Esophagus squamous epithelium (tissue), 5 donors: ENCODE measurements at regions not wholly inside any gene's neighbourhood (a gene's known extent, or its start where the extent isn't known, plus 50 kb on each side); places are given as distances from the start of the nearest gene placed in this dataset.

Experiments used
- DNase-seq: peaks from one replicate; lab custom pipeline; 2025; lab: John Stamatoyannopoulos, UW
- H3K27ac ChIP-seq, 4 donors: fragments of 200-600 bp; sonication (generic); one replicate each; pipeline ENCODE4 v1.5.1; 2016 to 2019; ENCODE audit warnings: mild to moderate bottlenecking in 1 of 4
- H3K27me3 ChIP-seq, 4 donors: fragments of 200-600 bp; sonication (generic); 1 replicate in 3 of 4; 2 replicates in 1 of 4; pipeline versions ENCODE4 v1.5.1 to v1.6.0; 2017 to 2021; ENCODE audit warnings: antibody characterized with exemption in 1 of 4
- H3K36me3 ChIP-seq, 3 donors: fragments of 200-600 bp; sonication (generic); one replicate each; pipeline ENCODE4 v1.5.1; 2016 to 2019
- H3K4me1 ChIP-seq, 3 donors: fragments of 200-600 bp; sonication (generic); one replicate each; pipeline ENCODE4 v1.5.1; 2017 to 2019
- H3K4me3 ChIP-seq, 4 donors: fragments of 200-600 bp; sonication (generic); 1 replicate in 3 of 4; 2 replicates in 1 of 4; pipeline ENCODE4 v1.5.1; 2016 to 2019; ENCODE audit warnings: mild to moderate bottlenecking in 2 of 4, moderate library complexity in 1 of 4
- H3K9me3 ChIP-seq, 3 donors: fragments of 200-600 bp; sonication (generic); one replicate each; pipeline ENCODE4 v1.5.1; 2016 to 2019
- CTCF ChIP-seq, 6 experiments: fragments of 450-650 bp in 4 of 6; fragments of 200-600 bp in 2 of 6; sonication (generic) in 2 of 6; IDR thresholded peaks; one replicate each; pipeline ENCODE4 v1.5.1; 2016 to 2019; ENCODE audit warnings: antibody characterized with exemption in 6 of 6, mild to moderate bottlenecking in 4 of 6, moderate library complexity in 4 of 6
- POLR2A ChIP-seq, 4 donors: fragments of 450-650 bp; IDR thresholded peaks; one replicate each; pipeline ENCODE4 v1.6.1; 2017; ENCODE audit warnings: antibody characterized with exemption in 4 of 4, mild to moderate bottlenecking in 4 of 4, moderate library complexity in 3 of 4
- WGBS, 2 donors: methylation state at CpG; one replicate each; pipeline ENCODE4 v1.1.5; 2018; 5-methylcytosine and 5-hydroxymethylcytosine counted together
- intact Hi-C: fragments of 100-400 bp; cut with DNase I; formaldehyde crosslinking; loops from one replicate; pipeline ENCODE4 v1.15.0; 2022
- donor health status: DM: yes; HTN: yes; CAD: no.

DNA sequence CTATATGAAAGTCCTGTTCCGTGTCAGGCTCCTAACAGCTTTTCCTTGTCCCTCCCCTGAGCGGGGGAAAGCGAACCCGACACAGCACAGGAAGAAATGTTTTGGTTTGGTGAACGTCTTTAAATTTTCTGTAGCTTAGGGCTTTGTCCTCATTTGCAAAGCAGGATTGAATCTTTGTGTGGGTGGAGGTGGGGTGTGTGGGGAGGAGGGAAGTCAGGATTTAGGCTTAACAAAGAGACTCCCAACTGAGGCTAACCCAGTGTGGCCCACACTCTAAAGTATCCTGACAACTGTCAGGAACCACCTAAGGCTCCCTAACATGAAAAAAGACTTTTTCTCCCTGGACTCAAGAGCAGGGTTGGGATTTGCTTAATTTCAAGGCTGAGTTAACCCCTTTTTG is 376.2 kb upstream of the C1orf174 start:
- Histone ChIP-seq H3K4me1 (no peaks in the 10 kb centered on the region), H3K4me3 (no peak overlapping the region), H3K27me3 (peaks cover 0 to 34% (median 0%) of the 10 kb centered on the region in 4 donors), H3K27ac (no peak overlapping the region), H3K9me3 (peaks cover 0 to 20% (median 4%) of the 10 kb centered on the region in 3 donors), H3K36me3 (no peaks in the 10 kb centered on the region)
- DNase-seq = no peak
- WGBS, 2 donors = 21 to 24% methylated on average over 5 of the region's 5 CpGs
- intact Hi-C loops = no loop called here
- TF ChIP-seq POLR2A (IDR thresholded peaks at IDR 0.05) (no peak), CTCF (IDR thresholded peaks at IDR 0.05) (no peak)

DNA sequence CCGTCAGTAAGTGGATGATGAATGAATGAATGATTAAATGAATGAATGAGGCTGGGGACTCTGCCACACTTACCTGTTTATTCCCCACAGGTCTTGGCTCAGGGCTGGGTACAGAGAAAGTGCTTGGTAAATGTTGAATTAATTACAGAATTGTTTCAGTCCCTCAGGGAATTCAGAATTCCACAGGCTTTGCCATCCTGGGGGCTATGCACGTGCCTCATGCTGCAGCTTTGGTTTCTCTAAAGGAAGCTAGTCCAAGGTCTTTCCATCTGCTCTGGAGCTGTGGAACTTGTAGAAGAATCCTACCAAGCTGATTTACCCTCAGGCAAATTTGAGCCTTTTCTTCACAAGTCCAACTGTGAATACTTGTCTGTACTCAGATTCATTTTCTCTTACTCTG is 376.8 kb upstream of the AJAP1 start:
- 39 to 42% methylated on average over 2 of the region's 2 CpGs for WGBS, 2 donors
- H3K27me3 ChIP-seq = peaks cover 0 to 24% (median 0%) of the 10 kb centered on the region in 4 donors
- intact Hi-C loops = no loop called here
- no peak for DNase-seq
- H3K9me3 ChIP-seq = peaks cover 0 to 20% (median 4%) of the 10 kb centered on the region in 3 donors
- H3K4me1 ChIP-seq = no peaks in the 10 kb centered on the region
- H3K27ac ChIP-seq = no peak overlapping the region
- no peak overlapping the region for H3K4me3 ChIP-seq
- no peak for TF ChIP-seq POLR2A (IDR thresholded peaks at IDR 0.05)
- TF ChIP-seq CTCF (IDR thresholded peaks at IDR 0.05) = no peak
- no peaks in the 10 kb centered on the region for H3K36me3 ChIP-seq

GRCh38 chr1:4284976-4285375 is 369.4 kb upstream of the AJAP1 start:
- no peaks in the 10 kb centered on the region for H3K36me3 ChIP-seq
- peaks cover 0 to 3% (median 0%) of the 10 kb centered on the region in 4 donors for H3K27me3 ChIP-seq
- DNase-seq = no peak
- no peaks in the 10 kb centered on the region for H3K9me3 ChIP-seq
- TF ChIP-seq POLR2A (IDR thresholded peaks at IDR 0.05) = no peak
- no peak for TF ChIP-seq CTCF (IDR thresholded peaks at IDR 0.05)
- no peaks in the 10 kb centered on the region for H3K4me1 ChIP-seq
- no peak overlapping the region for H3K4me3 ChIP-seq
- H3K27ac ChIP-seq = no peak overlapping the region
- 66 to 83% methylated on average over 3 of the region's 3 CpGs for WGBS, 2 donors
- intact Hi-C loops = no loop called here

GRCh38 chr1:4292861-4293260 is 361.5 kb upstream of the AJAP1 start:
- intact Hi-C loops = no loop called here
- Histone ChIP-seq H3K4me1 (no peaks in the 10 kb centered on the region), H3K27ac (no peak overlapping the region), H3K9me3 (no peaks in the 10 kb centered on the region), H3K36me3 (no peaks in the 10 kb centered on the region), H3K27me3 (peaks cover 0 to 21% (median 0%) of the 10 kb centered on the region in 4 donors), H3K4me3 (no peak overlapping the region)
- WGBS, 2 donors = 35 to 46% methylated on average over 8 of the region's 8 CpGs
- no peak for DNase-seq
- no peak for TF ChIP-seq POLR2A (IDR thresholded peaks at IDR 0.05)
- no peak for TF ChIP-seq CTCF (IDR thresholded peaks at IDR 0.05)

DNA sequence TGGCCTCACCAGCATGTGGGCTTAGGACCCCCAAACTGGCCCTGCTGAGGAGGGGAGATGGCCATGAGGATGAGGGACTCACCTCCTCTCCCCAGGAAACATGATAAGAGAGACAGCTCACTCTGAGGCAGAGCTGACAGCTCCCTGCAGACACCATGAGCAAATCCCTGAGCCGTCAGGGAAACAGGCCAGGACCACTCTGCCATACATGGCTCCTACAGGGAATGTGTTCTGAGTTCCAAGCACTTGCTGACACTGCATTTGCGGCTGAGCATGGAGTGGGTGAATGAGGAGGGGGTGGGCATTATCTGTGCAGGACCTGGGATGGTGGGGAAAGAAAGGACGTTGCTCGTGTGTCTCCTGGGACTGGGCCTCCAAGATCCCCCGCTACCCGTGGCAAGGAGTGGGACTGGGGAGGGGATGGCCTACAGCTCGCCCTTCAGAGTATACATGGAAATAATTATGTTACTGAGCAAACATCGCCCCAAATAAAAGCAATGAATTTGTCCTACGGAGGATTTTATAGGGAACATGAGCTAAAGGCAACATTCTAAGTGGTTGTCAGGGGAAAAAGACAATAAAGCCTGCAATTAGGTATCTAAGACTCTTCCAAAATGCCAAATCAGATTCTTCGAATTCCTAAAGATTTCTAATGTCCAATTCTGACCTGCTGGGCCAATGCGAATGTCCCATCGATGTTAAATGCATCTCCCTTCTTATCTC is 355.9 kb upstream of the AJAP1 start:
- no peak for DNase-seq
- H3K9me3 ChIP-seq = no peaks in the 10 kb centered on the region
- H3K4me1 ChIP-seq = no peaks in the 10 kb centered on the region
- intact Hi-C loops = no loop called here
- H3K27me3 ChIP-seq = peaks cover 0 to 40% (median 0%) of the 10 kb centered on the region in 4 donors
- H3K27ac ChIP-seq = no peak overlapping the region
- 67 to 72% methylated on average over 10 to 11 of the region's 12 CpGs for WGBS, 2 donors
- H3K4me3 ChIP-seq = no peak overlapping the region
- no peaks in the 10 kb centered on the region for H3K36me3 ChIP-seq
- TF ChIP-seq CTCF (IDR thresholded peaks at IDR 0.05) (no peak), POLR2A (IDR thresholded peaks at IDR 0.05) (no peak)
